ENCODE measurements at regions not wholly inside any gene's neighbourhood (a gene's known extent, or its start where the extent isn't known, plus 50 kb on each side); places are given as distances from the start of the nearest gene placed in this dataset.

GRCh38 chr13:66222127-66222526 lies 1008.0 kb downstream of the PCDH9 start:
- no peak for FAIRE-seq
- TF ChIP-seq, protein P1, sequence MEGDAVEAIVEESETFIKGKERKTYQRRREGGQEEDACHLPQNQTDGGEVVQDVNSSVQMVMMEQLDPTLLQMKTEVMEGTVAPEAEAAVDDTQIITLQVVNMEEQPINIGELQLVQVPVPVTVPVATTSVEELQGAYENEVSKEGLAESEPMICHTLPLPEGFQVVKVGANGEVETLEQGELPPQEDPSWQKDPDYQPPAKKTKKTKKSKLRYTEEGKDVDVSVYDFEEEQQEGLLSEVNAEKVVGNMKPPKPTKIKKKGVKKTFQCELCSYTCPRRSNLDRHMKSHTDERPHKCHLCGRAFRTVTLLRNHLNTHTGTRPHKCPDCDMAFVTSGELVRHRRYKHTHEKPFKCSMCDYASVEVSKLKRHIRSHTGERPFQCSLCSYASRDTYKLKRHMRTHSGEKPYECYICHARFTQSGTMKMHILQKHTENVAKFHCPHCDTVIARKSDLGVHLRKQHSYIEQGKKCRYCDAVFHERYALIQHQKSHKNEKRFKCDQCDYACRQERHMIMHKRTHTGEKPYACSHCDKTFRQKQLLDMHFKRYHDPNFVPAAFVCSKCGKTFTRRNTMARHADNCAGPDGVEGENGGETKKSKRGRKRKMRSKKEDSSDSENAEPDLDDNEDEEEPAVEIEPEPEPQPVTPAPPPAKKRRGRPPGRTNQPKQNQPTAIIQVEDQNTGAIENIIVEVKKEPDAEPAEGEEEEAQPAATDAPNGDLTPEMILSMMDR (IDR thresholded peaks at IDR 0.05; ENCODE audit: insufficient read depth, low read length, severe bottlenecking) = no peak
- H3K4me3 ChIP-seq (ENCODE audit: low read depth, low read length) = no peak overlapping the region

DNA sequence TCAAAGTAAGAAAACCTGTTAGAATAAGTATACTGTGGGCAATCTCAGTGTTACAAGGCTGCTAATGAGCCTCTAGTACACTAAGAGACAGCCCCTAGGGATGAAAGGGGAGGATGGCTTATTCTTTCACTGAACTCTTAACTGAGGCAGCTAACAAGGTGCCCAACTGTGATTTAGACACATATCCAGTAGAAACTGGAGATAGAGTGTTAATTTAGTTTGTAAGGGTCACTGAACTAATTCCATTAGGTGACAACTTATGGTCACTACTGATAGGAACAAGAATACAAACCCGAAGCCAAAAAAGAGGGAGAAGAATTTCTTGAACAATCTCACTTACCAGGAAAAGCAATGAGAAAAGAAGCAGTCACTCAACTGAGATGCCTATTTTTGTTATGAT lies 1010.6 kb downstream of the PCDH9 start:
- FAIRE-seq (no peak), DNase-seq (ENCODE audit: low read depth) (no peak)
- Histone ChIP-seq H3K4me3 (ENCODE audit: low read depth, low read length) (no peak overlapping the region), H3K27me3 (ENCODE audit: control insufficient read depth, insufficient read depth, low read length) (no peaks in the 10 kb centered on the region), H3K36me3 (ENCODE audit: control insufficient read depth, insufficient read depth, low read length) (no peaks in the 10 kb centered on the region)
- TF ChIP-seq, protein P1 (IDR thresholded peaks at IDR 0.05; ENCODE audit: insufficient read depth, low read length, severe bottlenecking) = no peak

More at GRCh38 chr13:66222127-66222526, 1008.0 kb downstream of the PCDH9 start:
- H3K27me3 ChIP-seq (ENCODE audit: control insufficient read depth, insufficient read depth, low read length) = no peaks in the 10 kb centered on the region
- H3K36me3 ChIP-seq (ENCODE audit: control insufficient read depth, insufficient read depth, low read length) = no peaks in the 10 kb centered on the region
- DNase-seq (ENCODE audit: low read depth) = no peak

GRCh38 chr13:66218583-66218982 lies 1011.6 kb downstream of the PCDH9 start:
- no peak overlapping the region for H3K4me3 ChIP-seq (ENCODE audit: low read depth, low read length)
- TF ChIP-seq, protein P1 (IDR thresholded peaks at IDR 0.05; ENCODE audit: insufficient read depth, low read length, severe bottlenecking) = no peak
- H3K27me3 ChIP-seq (ENCODE audit: control insufficient read depth, insufficient read depth, low read length) = no peaks in the 10 kb centered on the region
- H3K36me3 ChIP-seq (ENCODE audit: control insufficient read depth, insufficient read depth, low read length) = no peaks in the 10 kb centered on the region
- DNase-seq (ENCODE audit: low read depth) (no peak), FAIRE-seq (no peak)

DNA sequence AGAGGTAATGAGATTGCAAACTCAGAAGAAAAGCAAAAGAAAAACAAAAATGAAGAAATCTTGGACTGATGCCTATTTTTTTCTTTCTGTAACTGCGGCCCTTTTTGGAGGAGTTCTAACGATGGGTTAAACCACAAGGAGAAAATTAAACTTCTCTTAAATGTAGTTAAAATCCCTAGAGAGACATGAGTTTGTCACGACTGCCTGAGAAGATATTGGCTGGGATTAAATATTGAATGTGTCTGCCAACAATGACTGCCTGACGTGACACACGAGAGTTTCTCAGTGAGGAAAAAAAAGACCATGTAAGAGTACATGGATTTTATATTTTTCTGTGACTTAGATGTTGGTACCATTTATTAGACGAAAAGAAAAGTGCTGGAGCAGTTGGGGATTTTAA lies 1013.4 kb downstream of the PCDH9 start:
- no peak for FAIRE-seq

GRCh38 chr13:66214467-66214866 lies 1015.7 kb downstream of the PCDH9 start:
- TF ChIP-seq, protein P1 (IDR thresholded peaks at IDR 0.05; ENCODE audit: insufficient read depth, low read length, severe bottlenecking) = no peak
- H3K4me3 ChIP-seq (ENCODE audit: low read depth, low read length) = no peak overlapping the region
- FAIRE-seq (no peak), DNase-seq (ENCODE audit: low read depth) (no peak)
- no peaks in the 10 kb centered on the region for H3K36me3 ChIP-seq (ENCODE audit: control insufficient read depth, insufficient read depth, low read length)
- H3K27me3 ChIP-seq (ENCODE audit: control insufficient read depth, insufficient read depth, low read length) = no peaks in the 10 kb centered on the region

More for the DNA sequence above, 1013.4 kb downstream of the PCDH9 start:
- H3K4me3 ChIP-seq (ENCODE audit: low read depth, low read length) = no peak overlapping the region
- no peak for DNase-seq (ENCODE audit: low read depth)
- H3K36me3 ChIP-seq (ENCODE audit: control insufficient read depth, insufficient read depth, low read length) = no peaks in the 10 kb centered on the region
- TF ChIP-seq, protein P1 (IDR thresholded peaks at IDR 0.05; ENCODE audit: insufficient read depth, low read length, severe bottlenecking) = no peak
- H3K27me3 ChIP-seq (ENCODE audit: control insufficient read depth, insufficient read depth, low read length) = no peaks in the 10 kb centered on the region

- TF ChIP-seq, protein P1 (IDR thresholded peaks at IDR 0.05; ENCODE audit: insufficient read depth, low read length, severe bottlenecking) = no peak
These were observed 1017.6 kb downstream of the PCDH9 start for GRCh38 chr13:66212511-66212910.

More at GRCh38 chr13:66212511-66212910, 1017.6 kb downstream of the PCDH9 start:
- Histone ChIP-seq H3K4me3 (ENCODE audit: low read depth, low read length) (no peak overlapping the region), H3K27me3 (ENCODE audit: control insufficient read depth, insufficient read depth, low read length) (no peaks in the 10 kb centered on the region), H3K36me3 (ENCODE audit: control insufficient read depth, insufficient read depth, low read length) (no peaks in the 10 kb centered on the region)
- FAIRE-seq (no peak), DNase-seq (ENCODE audit: low read depth) (no peak)
